NB4 (cell line): ENCODE measurements at regions not wholly inside any gene's neighbourhood (a gene's known extent, or its start where the extent isn't known, plus 50 kb on each side); places are given as distances from the start of the nearest gene placed in this dataset.

Source experiments
- MYC ChIP-seq: IDR thresholded peaks from 2 replicates; pipeline ENCODE4 v1.6.1; 2011; ENCODE audit warnings: low read depth, low read length
- POLR2A ChIP-seq: IDR thresholded peaks from 2 replicates; pipeline ENCODE4 v1.6.1; 2011; ENCODE audit warnings: mild to moderate bottlenecking; ENCODE audit not compliant: insufficient read length; ENCODE audit errors: extremely low read depth

DNA sequence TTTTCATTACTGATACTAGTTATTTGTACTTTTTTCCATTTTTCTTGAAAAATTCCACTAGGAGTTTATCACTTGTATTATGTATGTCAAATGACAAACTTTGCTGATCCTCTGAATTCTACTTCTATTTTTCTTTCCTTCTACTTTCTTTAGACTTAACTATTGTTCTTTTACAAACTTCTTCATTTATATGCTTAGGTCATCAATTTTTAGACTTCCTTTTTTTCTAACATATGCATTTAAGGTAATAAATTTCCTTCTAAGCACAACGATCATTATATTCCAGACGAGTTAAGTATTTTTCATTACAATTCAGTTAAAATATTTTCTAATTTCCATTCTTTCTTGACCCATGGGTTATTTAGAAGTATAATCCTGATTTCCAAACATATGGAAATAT is 240.8 kb downstream of the NHLRC3 start:
- TF ChIP-seq MYC (no peak), POLR2A (no peak)
